ENCODE measurements at regions not wholly inside any gene's neighbourhood (a gene's known extent, or its start where the extent isn't known, plus 50 kb on each side); places are given as distances from the start of the nearest gene placed in this dataset.
A peak's percentile ranks its signal among the peaks of the same experiment; 100 is the strongest.

GRCh38 chr16:9219813-9220212, 128.4 kb downstream of the HAPSTR1 start:
- intact Hi-C loops (cut with micrococcal nuclease): no loop called here
- ChIA-PET POLR2A (no interaction called here), CTCF (no interaction called here)
- H3K27me3 ChIP-seq (ENCODE audit: control insufficient read depth in 2 of 2, insufficient read depth in 2 of 2, low read length in 2 of 2): no peaks in the 10 kb centered on the region
- no peaks in the 10 kb centered on the region for H3K36me3 ChIP-seq (ENCODE audit: control insufficient read depth in 2 of 3, insufficient read depth in 3 of 3, low read length in 3 of 3)
- H3K36me3 Mint-ChIP-seq: no peaks in the 10 kb centered on the region
- no peak overlapping the region for H3K27ac Mint-ChIP-seq
- H3K27ac ChIP-seq (ENCODE audit: low read depth, low read length): no peak overlapping the region
- H3K4me3 ChIP-seq (ENCODE audit: low read length): no peak overlapping the region
- H3K4me3 Mint-ChIP-seq: no peak overlapping the region
- peaks cover 0 to 13% (median 1%) of the 10 kb centered on the region in 11 donors for H3K9me3 Mint-ChIP-seq
- no peaks in the 10 kb centered on the region for H3K4me1 ChIP-seq (ENCODE audit: control insufficient read depth in 2 of 2, insufficient read depth in 2 of 2, low read length in 2 of 2)
- H3K4me1 Mint-ChIP-seq: no peaks in the 10 kb centered on the region
- peaks cover 0 to 19% (median 3%) of the 10 kb centered on the region in 5 donors for H3K27me3 Mint-ChIP-seq
- ATAC-seq (no peak), DNase-seq (no peak)
- no peaks in the 10 kb centered on the region for H3K9me3 ChIP-seq (ENCODE audit: control insufficient read depth in 2 of 3, low read length in 3 of 3)

DNA sequence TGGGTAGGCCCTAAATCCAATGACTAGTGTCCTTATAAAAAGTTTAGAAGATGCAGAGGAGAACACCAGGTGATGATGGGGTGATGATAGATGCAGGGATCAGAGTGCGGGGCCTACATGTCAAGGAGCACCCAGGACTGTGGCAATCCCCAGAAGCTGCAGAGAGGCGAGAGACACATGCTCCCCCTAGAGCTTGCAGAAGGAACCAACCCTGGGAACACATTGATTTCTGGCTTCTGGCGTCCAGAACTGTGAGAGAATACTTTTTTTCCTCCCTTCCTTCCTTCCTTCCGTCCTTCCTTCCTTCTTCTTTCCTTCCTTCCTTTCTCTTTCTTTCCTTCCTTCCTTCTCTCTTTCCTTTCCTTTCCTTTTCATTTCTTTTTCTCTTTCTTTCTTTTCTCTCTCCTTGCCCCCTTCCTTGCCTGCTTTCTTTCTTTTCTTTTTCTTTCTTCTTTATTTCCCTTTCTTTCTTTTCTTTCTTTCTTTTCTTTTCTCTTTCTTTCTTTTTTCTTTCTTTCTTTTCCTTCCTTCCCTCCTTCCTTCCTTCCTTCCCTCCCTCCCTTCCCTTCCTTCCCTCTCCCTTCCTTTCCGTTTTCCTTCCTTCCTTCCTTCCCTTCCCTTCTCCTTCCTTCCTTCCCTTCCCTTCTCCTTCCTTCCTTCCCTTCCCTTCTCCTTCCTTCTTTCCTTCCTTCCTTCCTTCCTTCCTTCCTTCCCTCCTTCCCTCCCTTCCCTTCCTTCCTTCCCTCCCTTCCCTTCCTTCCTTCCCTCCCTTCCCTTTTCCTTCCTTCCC, 134.3 kb downstream of the HAPSTR1 start:
- H3K27ac ChIP-seq (ENCODE audit: low read depth, low read length): no peak overlapping the region
- ATAC-seq (no peak), DNase-seq (no peak)
- CTCF ChIA-PET: no interaction called here
- no peaks in the 10 kb centered on the region for H3K4me1 ChIP-seq (ENCODE audit: control insufficient read depth in 2 of 2, insufficient read depth in 2 of 2, low read length in 2 of 2)
- H3K27me3 Mint-ChIP-seq: peaks cover 0 to 21% (median 6%) of the 10 kb centered on the region in 5 donors
- H3K9me3 Mint-ChIP-seq: peaks cover 0 to 10% (median 0%) of the 10 kb centered on the region in 11 donors
- no peak overlapping the region for H3K4me3 ChIP-seq (ENCODE audit: low read length)
- H3K27ac Mint-ChIP-seq: peak overlapping the region in 1 of 9 donors; percentile 36
- no peaks in the 10 kb centered on the region for H3K27me3 ChIP-seq (ENCODE audit: control insufficient read depth in 2 of 2, insufficient read depth in 2 of 2, low read length in 2 of 2)
- intact Hi-C loops (cut with micrococcal nuclease): no loop called here
- no peaks in the 10 kb centered on the region for H3K36me3 Mint-ChIP-seq
- no peaks in the 10 kb centered on the region for H3K36me3 ChIP-seq (ENCODE audit: control insufficient read depth in 2 of 3, insufficient read depth in 3 of 3, low read length in 3 of 3)
- POLR2A ChIA-PET: no interaction called here
- no peak overlapping the region for H3K4me3 Mint-ChIP-seq
- no peaks in the 10 kb centered on the region for H3K9me3 ChIP-seq (ENCODE audit: control insufficient read depth in 2 of 3, low read length in 3 of 3)
- no peaks in the 10 kb centered on the region for H3K4me1 Mint-ChIP-seq

DNA sequence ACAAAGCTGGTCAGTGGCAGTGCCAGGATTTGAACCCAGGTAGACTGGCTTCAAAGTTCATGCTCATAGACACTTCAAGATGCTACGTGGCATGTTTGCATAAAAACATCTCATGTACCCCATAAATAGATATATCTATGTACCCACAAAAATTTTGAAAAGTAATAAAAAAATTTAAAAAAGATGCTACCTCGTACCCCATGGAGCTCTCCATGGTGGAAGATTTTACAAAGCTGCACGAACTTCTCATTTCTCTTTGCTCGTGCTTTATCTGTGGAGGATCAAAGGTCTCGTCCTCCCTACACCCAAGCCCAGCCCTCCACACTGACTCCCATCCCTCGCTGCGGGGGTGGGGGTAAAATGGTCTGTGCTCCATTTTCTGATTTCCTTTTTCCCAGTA, 135.5 kb downstream of the HAPSTR1 start:
- Mint-ChIP-seq H3K4me1 (no peaks in the 10 kb centered on the region), H3K27ac (no peak overlapping the region), H3K36me3 (no peaks in the 10 kb centered on the region), H3K9me3 (peaks cover 0 to 10% (median 0%) of the 10 kb centered on the region in 11 donors), H3K27me3 (peaks cover 0 to 28% (median 10%) of the 10 kb centered on the region in 5 donors), H3K4me3 (no peak overlapping the region)
- DNase-seq (no peak), ATAC-seq (no peak)
- Histone ChIP-seq H3K27me3 (ENCODE audit: control insufficient read depth in 2 of 2, insufficient read depth in 2 of 2, low read length in 2 of 2) (no peaks in the 10 kb centered on the region), H3K9me3 (ENCODE audit: control insufficient read depth in 2 of 3, low read length in 3 of 3) (no peaks in the 10 kb centered on the region), H3K4me3 (ENCODE audit: low read length) (no peak overlapping the region), H3K36me3 (ENCODE audit: control insufficient read depth in 2 of 3, insufficient read depth in 3 of 3, low read length in 3 of 3) (no peaks in the 10 kb centered on the region), H3K4me1 (ENCODE audit: control insufficient read depth in 2 of 2, insufficient read depth in 2 of 2, low read length in 2 of 2) (no peaks in the 10 kb centered on the region), H3K27ac (ENCODE audit: low read depth, low read length) (no peak overlapping the region)
- intact Hi-C loops (cut with micrococcal nuclease): no loop called here
- POLR2A ChIA-PET: no interaction called here
- CTCF ChIA-PET: no interaction called here

GRCh38 chr16:9231039-9231438, 139.6 kb downstream of the HAPSTR1 start:
- ATAC-seq (no peak), DNase-seq (no peak)
- Mint-ChIP-seq H3K4me1 (no peaks in the 10 kb centered on the region), H3K27me3 (peaks cover 0 to 43% (median 16%) of the 10 kb centered on the region in 5 donors), H3K9me3 (no peaks in the 10 kb centered on the region), H3K4me3 (no peak overlapping the region), H3K27ac (no peak overlapping the region), H3K36me3 (no peaks in the 10 kb centered on the region)
- CTCF ChIA-PET: no interaction called here
- POLR2A ChIA-PET: no interaction called here
- H3K27me3 ChIP-seq (ENCODE audit: control insufficient read depth in 2 of 2, insufficient read depth in 2 of 2, low read length in 2 of 2): no peaks in the 10 kb centered on the region
- H3K27ac ChIP-seq (ENCODE audit: low read depth, low read length): no peak overlapping the region
- intact Hi-C loops (cut with micrococcal nuclease): no loop called here
- H3K4me1 ChIP-seq (ENCODE audit: control insufficient read depth in 2 of 2, insufficient read depth in 2 of 2, low read length in 2 of 2): no peaks in the 10 kb centered on the region
- no peaks in the 10 kb centered on the region for H3K9me3 ChIP-seq (ENCODE audit: control insufficient read depth in 2 of 3, low read length in 3 of 3)
- H3K36me3 ChIP-seq (ENCODE audit: control insufficient read depth in 2 of 3, insufficient read depth in 3 of 3, low read length in 3 of 3): no peaks in the 10 kb centered on the region
- H3K4me3 ChIP-seq (ENCODE audit: low read length): no peak overlapping the region

GRCh38 chr16:9232102-9232770, 140.8 kb downstream of the HAPSTR1 start:
- intact Hi-C loops (cut with micrococcal nuclease): no loop called here
- ChIA-PET POLR2A (no interaction called here), CTCF (no interaction called here)
- Mint-ChIP-seq H3K27ac (no peak overlapping the region), H3K36me3 (no peaks in the 10 kb centered on the region), H3K9me3 (peaks cover 0 to 3% (median 0%) of the 10 kb centered on the region in 11 donors), H3K4me3 (no peak overlapping the region), H3K4me1 (no peaks in the 10 kb centered on the region), H3K27me3 (peaks cover 0 to 38% (median 16%) of the 10 kb centered on the region in 5 donors)
- no peak for DNase-seq
- no peaks in the 10 kb centered on the region for H3K36me3 ChIP-seq (ENCODE audit: control insufficient read depth in 2 of 3, insufficient read depth in 3 of 3, low read length in 3 of 3)
- H3K27me3 ChIP-seq (ENCODE audit: control insufficient read depth in 2 of 2, insufficient read depth in 2 of 2, low read length in 2 of 2): no peaks in the 10 kb centered on the region
- no peak overlapping the region for H3K27ac ChIP-seq (ENCODE audit: low read depth, low read length)
- no peak for ATAC-seq
- H3K4me3 ChIP-seq (ENCODE audit: low read length): no peak overlapping the region
- peaks cover 0 to 1% (median 0%) of the 10 kb centered on the region in 3 experiments for H3K9me3 ChIP-seq (ENCODE audit: control insufficient read depth in 2 of 3, low read length in 3 of 3)
- no peaks in the 10 kb centered on the region for H3K4me1 ChIP-seq (ENCODE audit: control insufficient read depth in 2 of 2, insufficient read depth in 2 of 2, low read length in 2 of 2)

GRCh38 chr16:9235867-9236266, 144.4 kb downstream of the HAPSTR1 start:
- H3K4me1 Mint-ChIP-seq: no peaks in the 10 kb centered on the region
- H3K36me3 Mint-ChIP-seq: no peaks in the 10 kb centered on the region
- no peaks in the 10 kb centered on the region for H3K4me1 ChIP-seq (ENCODE audit: control insufficient read depth in 2 of 2, insufficient read depth in 2 of 2, low read length in 2 of 2)
- no peak overlapping the region for H3K4me3 ChIP-seq (ENCODE audit: low read length)
- H3K27me3 ChIP-seq (ENCODE audit: control insufficient read depth in 2 of 2, insufficient read depth in 2 of 2, low read length in 2 of 2): no peaks in the 10 kb centered on the region
- CTCF ChIA-PET: no interaction called here
- H3K9me3 ChIP-seq (ENCODE audit: control insufficient read depth in 2 of 3, low read length in 3 of 3): peaks cover 0 to 3% (median 0%) of the 10 kb centered on the region in 3 experiments
- H3K27ac Mint-ChIP-seq: no peak overlapping the region
- ATAC-seq (no peak), DNase-seq (no peak)
- H3K9me3 Mint-ChIP-seq: peaks cover 0 to 18% (median 3%) of the 10 kb centered on the region in 11 donors
- H3K27ac ChIP-seq (ENCODE audit: low read depth, low read length): no peak overlapping the region
- H3K36me3 ChIP-seq (ENCODE audit: control insufficient read depth in 2 of 3, insufficient read depth in 3 of 3, low read length in 3 of 3): no peaks in the 10 kb centered on the region
- intact Hi-C loops (cut with micrococcal nuclease): no loop called here
- no peak overlapping the region for H3K4me3 Mint-ChIP-seq
- POLR2A ChIA-PET: interaction anchor here (0.7 kb wide), 1 partner anchor 1449 kb away, joined by 4 read pairs; no protein-coding TSS in a partner anchor
- peaks cover 0 to 25% (median 9%) of the 10 kb centered on the region in 5 donors for H3K27me3 Mint-ChIP-seq

DNA sequence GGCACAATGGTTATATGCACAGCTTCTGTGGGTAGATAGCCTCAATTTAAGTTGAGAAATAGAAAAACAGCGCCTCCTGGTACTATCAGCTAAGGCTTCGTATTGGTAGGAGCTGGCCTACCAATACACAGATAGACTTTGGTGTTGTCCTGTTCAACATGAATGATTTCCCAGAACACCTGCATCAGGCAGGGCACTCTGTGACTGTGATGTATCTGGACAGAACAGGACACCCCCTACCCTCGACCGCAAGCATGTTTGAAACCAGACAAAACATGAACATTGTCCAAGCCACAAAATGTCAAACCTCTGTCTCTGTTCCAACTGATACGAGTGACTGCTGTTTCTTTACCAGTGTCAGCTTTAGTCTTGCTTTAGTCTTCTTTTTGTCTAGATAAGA, 144.9 kb downstream of the HAPSTR1 start:
- H3K36me3 Mint-ChIP-seq: no peaks in the 10 kb centered on the region
- POLR2A ChIA-PET: no interaction called here
- CTCF ChIA-PET: no interaction called here
- peaks cover 0 to 21% (median 6%) of the 10 kb centered on the region in 5 donors for H3K27me3 Mint-ChIP-seq
- ATAC-seq (no peak), DNase-seq (no peak)
- H3K27ac ChIP-seq (ENCODE audit: low read depth, low read length): no peak overlapping the region
- peaks cover 0 to 18% (median 3%) of the 10 kb centered on the region in 11 donors for H3K9me3 Mint-ChIP-seq
- H3K36me3 ChIP-seq (ENCODE audit: control insufficient read depth in 2 of 3, insufficient read depth in 3 of 3, low read length in 3 of 3): no peaks in the 10 kb centered on the region
- no peak overlapping the region for H3K4me3 Mint-ChIP-seq
- H3K4me1 Mint-ChIP-seq: no peaks in the 10 kb centered on the region
- no peak overlapping the region for H3K4me3 ChIP-seq (ENCODE audit: low read length)
- no peaks in the 10 kb centered on the region for H3K27me3 ChIP-seq (ENCODE audit: control insufficient read depth in 2 of 2, insufficient read depth in 2 of 2, low read length in 2 of 2)
- intact Hi-C loops (cut with micrococcal nuclease): no loop called here
- H3K9me3 ChIP-seq (ENCODE audit: control insufficient read depth in 2 of 3, low read length in 3 of 3): peaks cover 0 to 3% (median 0%) of the 10 kb centered on the region in 3 experiments
- H3K4me1 ChIP-seq (ENCODE audit: control insufficient read depth in 2 of 2, insufficient read depth in 2 of 2, low read length in 2 of 2): no peaks in the 10 kb centered on the region
- H3K27ac Mint-ChIP-seq: no peak overlapping the region
